H1 (cell line): ENCODE measurements at regions not wholly inside any gene's neighbourhood (a gene's known extent, or its start where the extent isn't known, plus 50 kb on each side); places are given as distances from the start of the nearest gene placed in this dataset.

Source experiments
- CTCF ChIA-PET: fragments of 300-600 bp; sonication (Branson Sonifier 250); formaldehyde crosslinking; loops from one replicate; lab custom pipeline; 2021; ENCODE audit not compliant: partially characterized antibody; lab: Charles Lee
- POLR2A ChIA-PET: fragments of 300-600 bp; sonication (Branson Sonifier 250); formaldehyde crosslinking; loops from one replicate; lab custom pipeline; 2021; ENCODE audit warnings: inconsistent platforms; ENCODE audit not compliant: partially characterized antibody; lab: Charles Lee
- DNase-seq, 2 experiments: peaks; one replicate each; pipeline versions ENCODE4 v3.0.0 to v3.0.0-alpha.2; 2010 to 2022; ENCODE audit warnings: low spot score in 2 of 2, low read depth in 1 of 2, mixed read lengths in 1 of 2
- FAIRE-seq: peaks from 2 replicates; lab custom pipeline; 2011; peaks lifted over from hg19 to GRCh38; lab: Jason Lieb, UNC
- H2AFZ ChIP-seq: 2 replicates; pipeline ENCODE4 v1.8.1; 2012; ENCODE audit warnings: low read length, inconsistent platforms
- H2AK5ac ChIP-seq: 2 replicates; pipeline ENCODE4 v1.6.1; 2013; ENCODE audit warnings: low read depth, low read length
- H2BK120ac ChIP-seq: replicated peaks from 2 replicates; pipeline ENCODE3; 2013; ENCODE audit warnings: low read depth, low read length, inconsistent platforms
- H2BK12ac ChIP-seq: 2 replicates; pipeline ENCODE4 v1.6.1; 2013; ENCODE audit warnings: low read depth, low read length
- H2BK15ac ChIP-seq: 2 replicates; pipeline ENCODE4 v1.6.1; 2013; ENCODE audit warnings: low read length
- H2BK20ac ChIP-seq: 2 replicates; pipeline ENCODE4 v1.6.1; 2013; ENCODE audit warnings: low read length
- H2BK5ac ChIP-seq: 2 replicates; pipeline ENCODE4 v1.6.1; 2013; ENCODE audit warnings: low read depth, low read length
- H3K14ac ChIP-seq: 2 replicates; pipeline ENCODE4 v1.6.1; 2013; ENCODE audit warnings: inconsistent platforms; ENCODE audit not compliant: insufficient read length
- H3K18ac ChIP-seq: 2 replicates; pipeline ENCODE4 v1.6.1; 2013; ENCODE audit warnings: low read length; ENCODE audit errors: extremely low read depth
- H3K23ac ChIP-seq: 2 replicates; pipeline ENCODE4 v1.6.1; 2013; ENCODE audit warnings: inconsistent platforms; ENCODE audit not compliant: insufficient read length
- H3K23me2 ChIP-seq: 2 replicates; pipeline ENCODE4 v1.6.1; 2013; ENCODE audit warnings: low read depth, low read length
- H3K27ac ChIP-seq: 2 replicates; pipeline ENCODE4 v1.6.1; 2011; ENCODE audit warnings: low read depth, low read length, inconsistent platforms
- H3K27me3 ChIP-seq, 4 experiments: replicated peaks in 1 of 4; 1 replicate in 1 of 4; 2 replicates in 3 of 4; pipeline versions ENCODE4 v1.6.1 to v1.8.1; 2011 to 2013; ENCODE audit warnings: low read length in 3 of 4, mild to moderate bottlenecking in 3 of 4, inconsistent platforms in 2 of 4, mixed read lengths in 2 of 4, moderate library complexity in 1 of 4; ENCODE audit not compliant: control insufficient read depth in 3 of 4, insufficient read depth in 3 of 4; ENCODE audit errors: extremely low read depth in 1 of 4
- H3K36me3 ChIP-seq, 4 experiments: 2 replicates each; pipeline versions ENCODE4 v1.6.1 to v1.8.1; 2011 to 2013; ENCODE audit warnings: mild to moderate bottlenecking in 4 of 4, low read length in 3 of 4, moderate library complexity in 2 of 4, control low read depth in 1 of 4, inconsistent platforms in 1 of 4; ENCODE audit not compliant: insufficient read depth in 4 of 4, control insufficient read depth in 2 of 4
- H3K4ac ChIP-seq: replicated peaks from 2 replicates; pipeline ENCODE3; 2013; ENCODE audit warnings: low read length, low read depth, mixed read lengths, inconsistent platforms; ENCODE audit not compliant: insufficient read length
- H3K4me1 ChIP-seq, 4 experiments: replicated peaks in 1 of 4; 1 replicate in 1 of 4; 2 replicates in 3 of 4; pipeline versions ENCODE4 v1.6.1 to v1.8.1; 2011 to 2013; ENCODE audit warnings: low read length in 3 of 4, inconsistent platforms in 2 of 4, mixed read lengths in 1 of 4; ENCODE audit not compliant: insufficient read depth in 4 of 4, control insufficient read depth in 3 of 4
- H3K4me2 ChIP-seq, 2 experiments: 2 replicates each; pipeline versions ENCODE4 v1.6.1 to v1.8.1; 2011 to 2013; ENCODE audit warnings: low read depth in 2 of 2, low read length in 2 of 2, control low read depth in 1 of 2, inconsistent platforms in 1 of 2, mild to moderate bottlenecking in 1 of 2; ENCODE audit not compliant: insufficient read depth in 1 of 2
- H3K4me3 ChIP-seq, 4 experiments: fragments of 200-600, 300-600 bp in 1 of 4; sonication (generic), shearing (Covaris generic), sonication (Bioruptor Twin) in 1 of 4; 2 replicates each; pipeline versions ENCODE4 v1.5.1 to v1.8.1; 2011 to 2016; ENCODE audit warnings: low read length in 4 of 4, low read depth in 3 of 4, control low read depth in 2 of 4, inconsistent platforms in 2 of 4, mild to moderate bottlenecking in 2 of 4, mixed read lengths in 1 of 4, moderate library complexity in 1 of 4; ENCODE audit not compliant: insufficient read depth in 2 of 4; ENCODE audit errors: extremely low read depth in 1 of 4
- H3K56ac ChIP-seq: replicated peaks from 2 replicates; pipeline ENCODE3; 2013; ENCODE audit warnings: low read depth, mild to moderate bottlenecking, mixed read lengths, low read length, inconsistent platforms; ENCODE audit not compliant: insufficient read length
- H3K79me1 ChIP-seq: 2 replicates; pipeline ENCODE4 v1.6.1; 2013; ENCODE audit warnings: low read depth, low read length, control low read depth
- H3K79me2 ChIP-seq, 2 experiments: 2 replicates each; pipeline versions ENCODE4 v1.6.1 to v1.8.1; 2012 to 2013; ENCODE audit warnings: low read length in 2 of 2, mild to moderate bottlenecking in 2 of 2, inconsistent platforms in 1 of 2; ENCODE audit not compliant: insufficient read depth in 2 of 2, control insufficient read depth in 1 of 2
- H3K9ac ChIP-seq, 4 experiments: replicated peaks in 1 of 4; 1 replicate in 1 of 4; 2 replicates in 3 of 4; pipeline versions ENCODE4 v1.6.1 to v1.8.1; 2011 to 2013; ENCODE audit warnings: low read depth in 3 of 4, low read length in 3 of 4, control low read depth in 2 of 4, mild to moderate bottlenecking in 2 of 4, moderate library complexity in 2 of 4, inconsistent platforms in 1 of 4; ENCODE audit errors: extremely low read depth in 1 of 4
- H3K9me3 ChIP-seq, 2 experiments: 2 replicates each; pipeline versions ENCODE4 v1.6.1 to v1.8.1; 2012 to 2013; ENCODE audit warnings: mild to moderate bottlenecking in 2 of 2, moderate library complexity in 2 of 2, control low read depth in 1 of 2, inconsistent platforms in 1 of 2, low read depth in 1 of 2, low read length in 1 of 2, mixed read lengths in 1 of 2; ENCODE audit not compliant: insufficient read depth in 2 of 2
- H4K20me1 ChIP-seq, 2 experiments: replicated peaks in 1 of 2; 2 replicates each; pipeline versions ENCODE3 to v1.8.1; 2011 to 2013; ENCODE audit warnings: inconsistent platforms in 2 of 2, low read length in 2 of 2, mild to moderate bottlenecking in 1 of 2; ENCODE audit not compliant: insufficient read depth in 2 of 2, control insufficient read depth in 1 of 2
- H4K5ac ChIP-seq: 2 replicates; pipeline ENCODE4 v1.6.1; 2013; ENCODE audit warnings: low read length, low read depth, mixed read lengths, inconsistent platforms; ENCODE audit not compliant: insufficient read length
- H4K8ac ChIP-seq: 2 replicates; pipeline ENCODE4 v1.8.0; 2013; ENCODE audit warnings: mild to moderate bottlenecking, moderate library complexity, low read length, inconsistent platforms; ENCODE audit not compliant: insufficient read depth; ENCODE audit errors: extremely low read depth
- H4K91ac ChIP-seq: replicated peaks from 2 replicates; pipeline ENCODE3; 2013; ENCODE audit warnings: low read length, mixed read lengths, inconsistent platforms; ENCODE audit not compliant: insufficient read length
- MAFK ChIP-seq: IDR thresholded peaks from 2 replicates; pipeline ENCODE4 v1.6.1; 2012; ENCODE audit warnings: low read depth, mild to moderate bottlenecking, improper control_type of control experiment, low read length
- TAF7 ChIP-seq: optimal IDR thresholded peaks from 2 replicates; pipeline ENCODE3; 2011; ENCODE audit warnings: low read depth, mild to moderate bottlenecking, inconsistent platforms, low read length, moderate library complexity, borderline replicate concordance
- WGBS, 2 experiments: shearing (Covaris generic) in 1 of 2; methylation state at CpG; one replicate each; pipeline versions ENCODE4 v1.1.6 to v1.1.7; 2013 to 2015; ENCODE audit warnings: low lambda C conversion rate in 2 of 2, mixed read lengths in 2 of 2, inconsistent platforms in 1 of 2, low coverage in 1 of 2, missing lambda C conversion rate in 1 of 2; ENCODE audit not compliant: insufficient replicate concordance in 2 of 2, insufficient coverage in 1 of 2, insufficient read length in 1 of 2; ENCODE audit errors: extremely low coverage in 1 of 2, missing lambda C conversion rate in 1 of 2; 5-methylcytosine and 5-hydroxymethylcytosine counted together

DNA sequence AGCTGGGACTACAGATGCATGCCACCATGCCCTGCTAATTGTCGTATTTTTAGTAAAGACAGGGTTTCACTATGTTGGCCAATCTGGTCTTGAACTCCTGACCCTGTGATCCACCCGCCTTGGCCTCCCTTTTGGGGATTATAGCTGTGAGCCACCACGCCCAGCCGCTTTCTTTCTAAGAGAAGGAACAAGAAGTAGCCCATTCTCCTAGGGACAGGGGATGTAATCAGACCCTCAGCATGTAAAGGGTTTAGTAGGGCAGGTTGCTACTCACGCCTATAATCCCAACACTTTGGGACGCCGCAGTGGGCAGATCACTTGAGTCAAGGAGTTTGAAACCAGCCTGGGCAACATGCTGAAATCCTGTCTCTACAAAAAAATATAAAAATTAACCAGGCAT is 189.7 kb downstream of the TOMM20 start:
- no peak overlapping the region for H3K4ac ChIP-seq
- no peak overlapping the region for H2BK5ac ChIP-seq
- no peak overlapping the region for H3K9ac ChIP-seq
- H3K23ac ChIP-seq, result no peak overlapping the region
- H3K79me2 ChIP-seq, result no peaks in the 10 kb centered on the region
- no peaks in the 10 kb centered on the region for H4K20me1 ChIP-seq
- H3K4me1 ChIP-seq, result peaks cover 0 to 4% (median 0%) of the 10 kb centered on the region in 4 experiments; a peak in 2 of 7 replicates
- no peak overlapping the region for H2BK15ac ChIP-seq
- no peaks in the 10 kb centered on the region for H3K36me3 ChIP-seq
- H3K56ac ChIP-seq, result no peak overlapping the region
- H2AK5ac ChIP-seq, result no peak overlapping the region
- no peak overlapping the region for H4K91ac ChIP-seq
- H2BK20ac ChIP-seq, result no peak overlapping the region
- POLR2A ChIA-PET, result no interaction called here
- no peak for DNase-seq
- 51% methylated on average over 7 of the region's 7 CpGs; no CpG with 5 or more reads in 1 of the 2 experiments for WGBS, 2 experiments
- no peak overlapping the region for H3K14ac ChIP-seq
- H3K4me2 ChIP-seq, result no peak overlapping the region
- H4K5ac ChIP-seq, result no peak overlapping the region
- no peak for FAIRE-seq
- H3K79me1 ChIP-seq, result no peaks in the 10 kb centered on the region
- no peak overlapping the region for H2BK12ac ChIP-seq
- no peaks in the 10 kb centered on the region for H3K23me2 ChIP-seq
- no peak overlapping the region for H2BK120ac ChIP-seq
- H3K9me3 ChIP-seq, result no peaks in the 10 kb centered on the region
- CTCF ChIA-PET, result no interaction called here
- no peak overlapping the region for H2AFZ ChIP-seq
- H4K8ac ChIP-seq, result no peak overlapping the region
- no peak overlapping the region for H3K4me3 ChIP-seq
- H3K18ac ChIP-seq, result no peak overlapping the region
- no peaks in the 10 kb centered on the region for H3K27me3 ChIP-seq
- no peak overlapping the region for H3K27ac ChIP-seq
- TF ChIP-seq TAF7 (no peak), MAFK (no peak)
